ENCODE measurements at regions not wholly inside any gene's neighbourhood (a gene's known extent, or its start where the extent isn't known, plus 50 kb on each side); places are given as distances from the start of the nearest gene placed in this dataset.

DNA sequence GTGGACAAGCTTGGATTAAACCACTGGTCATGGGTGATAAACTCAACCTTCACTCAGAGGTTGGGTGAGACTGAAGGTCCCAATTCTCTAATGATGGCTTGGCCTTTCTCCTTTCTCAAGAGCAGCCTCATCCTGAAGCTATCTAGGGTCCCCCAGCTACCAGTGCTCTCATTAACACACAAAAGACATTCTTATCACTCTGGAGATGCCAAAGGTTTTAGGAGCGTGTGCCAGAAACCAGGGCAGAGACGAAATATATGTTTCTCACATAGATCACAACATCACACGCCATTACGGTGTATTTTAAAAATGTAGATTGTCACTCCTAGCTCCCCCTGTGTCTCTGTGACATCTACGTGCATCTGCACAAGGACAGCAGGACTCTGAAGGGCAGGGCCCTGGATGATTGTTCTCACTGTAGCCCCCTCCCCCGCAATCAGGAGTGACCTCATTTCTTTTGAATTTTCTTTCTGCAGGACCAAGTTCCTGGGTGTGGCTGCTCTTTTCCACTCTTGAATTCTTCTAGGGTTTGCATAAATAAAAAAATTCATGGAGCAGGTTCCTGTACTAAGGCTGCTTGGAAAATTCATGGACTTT, 311.3 kb downstream of the GADD45G start:
- TF ChIP-seq EP300 (IDR thresholded peaks at IDR 0.05) (no peak), POLR2AphosphoS5 (IDR thresholded peaks at IDR 0.05) (no peak)
- TF ChIP-seq, protein P1, sequence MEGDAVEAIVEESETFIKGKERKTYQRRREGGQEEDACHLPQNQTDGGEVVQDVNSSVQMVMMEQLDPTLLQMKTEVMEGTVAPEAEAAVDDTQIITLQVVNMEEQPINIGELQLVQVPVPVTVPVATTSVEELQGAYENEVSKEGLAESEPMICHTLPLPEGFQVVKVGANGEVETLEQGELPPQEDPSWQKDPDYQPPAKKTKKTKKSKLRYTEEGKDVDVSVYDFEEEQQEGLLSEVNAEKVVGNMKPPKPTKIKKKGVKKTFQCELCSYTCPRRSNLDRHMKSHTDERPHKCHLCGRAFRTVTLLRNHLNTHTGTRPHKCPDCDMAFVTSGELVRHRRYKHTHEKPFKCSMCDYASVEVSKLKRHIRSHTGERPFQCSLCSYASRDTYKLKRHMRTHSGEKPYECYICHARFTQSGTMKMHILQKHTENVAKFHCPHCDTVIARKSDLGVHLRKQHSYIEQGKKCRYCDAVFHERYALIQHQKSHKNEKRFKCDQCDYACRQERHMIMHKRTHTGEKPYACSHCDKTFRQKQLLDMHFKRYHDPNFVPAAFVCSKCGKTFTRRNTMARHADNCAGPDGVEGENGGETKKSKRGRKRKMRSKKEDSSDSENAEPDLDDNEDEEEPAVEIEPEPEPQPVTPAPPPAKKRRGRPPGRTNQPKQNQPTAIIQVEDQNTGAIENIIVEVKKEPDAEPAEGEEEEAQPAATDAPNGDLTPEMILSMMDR (IDR thresholded peaks at IDR 0.05): no peak

All from upper lobe of left lung (tissue), 4 donors.